ENCODE measurements at regions not wholly inside any gene's neighbourhood (a gene's known extent, or its start where the extent isn't known, plus 50 kb on each side); places are given as distances from the start of the nearest gene placed in this dataset.

GRCh38 chr10:52959810-52960209 is 187.2 kb upstream of the MBL2 start:
- intact Hi-C loops (cut with DNase I) = no loop called here
- ATAC-seq = no peak
- TF ChIP-seq CTCF (IDR thresholded peaks at IDR 0.05) = no peak

DNA sequence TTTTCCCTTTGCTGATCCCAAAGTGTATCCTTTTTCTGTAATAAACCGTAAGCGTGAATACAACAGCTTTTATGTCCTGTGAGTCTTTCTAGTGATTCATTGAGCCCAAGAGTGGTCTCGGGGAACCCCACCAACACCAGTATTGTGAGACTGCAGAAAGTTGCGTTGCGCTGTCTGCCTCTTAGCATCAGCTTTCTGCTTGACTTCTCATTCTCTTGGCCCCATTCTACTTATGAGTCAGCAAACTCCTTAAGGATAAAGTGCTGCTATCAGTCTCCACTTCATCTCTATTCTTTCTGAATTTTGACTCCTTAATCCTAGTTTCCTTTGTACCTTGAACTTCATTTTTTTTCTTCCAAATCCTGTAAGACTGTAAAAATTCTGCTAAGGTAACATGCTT is 184.3 kb upstream of the MBL2 start:
- TF ChIP-seq CTCF (IDR thresholded peaks at IDR 0.05) = no peak
- Histone ChIP-seq H3K4me3 (no peak overlapping the region), H3K4me1 (no peaks in the 10 kb centered on the region), H3K9me3 (no peaks in the 10 kb centered on the region), H3K27me3 (no peaks in the 10 kb centered on the region), H3K36me3 (no peaks in the 10 kb centered on the region), H3K27ac (no peak overlapping the region)
- DNase-seq = no peak
- intact Hi-C loops (cut with DNase I) = no loop called here
- ATAC-seq = no peak

More at GRCh38 chr10:52959810-52960209, 187.2 kb upstream of the MBL2 start:
- no peak for DNase-seq
- H3K4me3 ChIP-seq = no peak overlapping the region
- H3K4me1 ChIP-seq = no peaks in the 10 kb centered on the region
- H3K36me3 ChIP-seq = no peaks in the 10 kb centered on the region
- no peaks in the 10 kb centered on the region for H3K27me3 ChIP-seq
- H3K27ac ChIP-seq = no peak overlapping the region
- H3K9me3 ChIP-seq = no peaks in the 10 kb centered on the region

- Histone ChIP-seq H3K9me3 (no peaks in the 10 kb centered on the region), H3K27ac (no peak overlapping the region), H3K4me1 (no peaks in the 10 kb centered on the region), H3K4me3 (no peak overlapping the region), H3K36me3 (no peaks in the 10 kb centered on the region), H3K27me3 (no peaks in the 10 kb centered on the region)
- no peak for TF ChIP-seq CTCF (IDR thresholded peaks at IDR 0.05)
- no peak for ATAC-seq
- intact Hi-C loops (cut with DNase I) = no loop called here
- no peak for DNase-seq
These were observed 183.9 kb upstream of the MBL2 start for GRCh38 chr10:52956461-52956860.

GRCh38 chr10:52955337-52955736 is 182.8 kb upstream of the MBL2 start:
- Histone ChIP-seq H3K9me3 (no peaks in the 10 kb centered on the region), H3K27ac (no peak overlapping the region), H3K36me3 (no peaks in the 10 kb centered on the region), H3K27me3 (no peaks in the 10 kb centered on the region), H3K4me3 (no peak overlapping the region), H3K4me1 (no peaks in the 10 kb centered on the region)
- intact Hi-C loops (cut with DNase I) = no loop called here
- DNase-seq = peak in 1 of 4 donors; percentile 47
- no peak for ATAC-seq
- TF ChIP-seq CTCF (IDR thresholded peaks at IDR 0.05) = no peak

DNA sequence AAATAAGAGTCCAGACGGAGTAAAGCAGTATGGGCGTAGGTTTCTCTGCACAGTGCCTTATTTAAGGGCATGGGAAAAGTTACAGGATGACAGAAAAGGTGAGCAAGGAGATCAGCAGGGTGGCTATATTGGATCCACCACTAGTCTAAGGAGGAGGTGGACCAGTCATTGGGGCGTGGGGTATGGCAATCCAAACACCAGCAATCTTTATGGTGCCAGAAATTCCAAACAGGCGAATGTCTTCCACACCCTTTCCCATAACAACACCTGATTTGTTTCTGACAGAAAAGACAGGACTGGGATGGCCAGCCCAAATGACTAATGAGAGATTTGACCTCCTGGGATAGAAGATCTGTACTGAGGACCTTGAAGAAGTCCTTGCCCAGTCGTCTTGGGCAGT is 181.8 kb upstream of the MBL2 start:
- no peak for ATAC-seq
- TF ChIP-seq CTCF (IDR thresholded peaks at IDR 0.05) = no peak
- H3K9me3 ChIP-seq = no peaks in the 10 kb centered on the region
- no peaks in the 10 kb centered on the region for H3K4me1 ChIP-seq
- H3K4me3 ChIP-seq = no peak overlapping the region
- intact Hi-C loops (cut with DNase I) = no loop called here
- no peak overlapping the region for H3K27ac ChIP-seq
- no peaks in the 10 kb centered on the region for H3K27me3 ChIP-seq
- no peak for DNase-seq
- no peaks in the 10 kb centered on the region for H3K36me3 ChIP-seq

Measured in left lung (tissue), 4 donors.